ENCODE measurements at regions not wholly inside any gene's neighbourhood (a gene's known extent, or its start where the extent isn't known, plus 50 kb on each side); places are given as distances from the start of the nearest gene placed in this dataset.
"Not testable (repeated sequence)": the region's sequence is repeated elsewhere in the genome, so short reads cannot be mapped to it uniquely, and the experiment has no call there.

DNA sequence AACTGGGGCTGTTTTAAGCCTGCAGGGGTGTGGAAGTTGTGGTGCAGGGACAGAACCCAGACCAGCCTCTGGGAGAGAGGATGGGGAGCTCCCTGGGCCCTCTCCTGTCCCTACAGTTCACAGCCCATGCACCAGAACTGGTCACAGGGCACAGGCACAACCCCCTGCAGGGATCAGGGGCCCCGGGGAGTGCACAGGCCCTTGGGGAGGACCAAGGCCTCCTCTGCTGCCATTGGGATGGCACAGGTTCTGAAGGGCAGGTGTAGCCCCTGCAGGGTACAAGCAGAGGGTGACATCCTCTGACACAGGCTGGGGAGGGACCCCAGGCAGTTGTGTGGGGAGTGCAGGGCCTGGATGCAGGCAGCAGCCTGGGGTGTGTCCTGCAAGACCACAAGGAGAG is 66.4 kb upstream of the SFSWAP start:
- ChIA-PET POLR2A (no interaction called here), CTCF (no interaction called here)
- Mint-ChIP-seq H3K27me3 (ENCODE audit: insufficient read depth, unreplicated experiment) (peaks cover 28% of the 10 kb centered on the region), H3K36me3 (ENCODE audit: insufficient read depth, unreplicated experiment) (peaks cover 2% of the 10 kb centered on the region), H3K27ac (ENCODE audit: low read depth, unreplicated experiment) (no peak overlapping the region), H3K4me3 (ENCODE audit: unreplicated experiment) (no peak overlapping the region), H3K9me3 (ENCODE audit: unreplicated experiment) (peaks cover 7% of the 10 kb centered on the region), H3K4me1 (ENCODE audit: insufficient read depth, unreplicated experiment) (no peaks in the 10 kb centered on the region)
- intact Hi-C loops (cut with micrococcal nuclease): no loop called here
- BruUV-seq (replicated peaks): no TSS peak
- TF ChIP-seq, protein P1, sequence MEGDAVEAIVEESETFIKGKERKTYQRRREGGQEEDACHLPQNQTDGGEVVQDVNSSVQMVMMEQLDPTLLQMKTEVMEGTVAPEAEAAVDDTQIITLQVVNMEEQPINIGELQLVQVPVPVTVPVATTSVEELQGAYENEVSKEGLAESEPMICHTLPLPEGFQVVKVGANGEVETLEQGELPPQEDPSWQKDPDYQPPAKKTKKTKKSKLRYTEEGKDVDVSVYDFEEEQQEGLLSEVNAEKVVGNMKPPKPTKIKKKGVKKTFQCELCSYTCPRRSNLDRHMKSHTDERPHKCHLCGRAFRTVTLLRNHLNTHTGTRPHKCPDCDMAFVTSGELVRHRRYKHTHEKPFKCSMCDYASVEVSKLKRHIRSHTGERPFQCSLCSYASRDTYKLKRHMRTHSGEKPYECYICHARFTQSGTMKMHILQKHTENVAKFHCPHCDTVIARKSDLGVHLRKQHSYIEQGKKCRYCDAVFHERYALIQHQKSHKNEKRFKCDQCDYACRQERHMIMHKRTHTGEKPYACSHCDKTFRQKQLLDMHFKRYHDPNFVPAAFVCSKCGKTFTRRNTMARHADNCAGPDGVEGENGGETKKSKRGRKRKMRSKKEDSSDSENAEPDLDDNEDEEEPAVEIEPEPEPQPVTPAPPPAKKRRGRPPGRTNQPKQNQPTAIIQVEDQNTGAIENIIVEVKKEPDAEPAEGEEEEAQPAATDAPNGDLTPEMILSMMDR (IDR thresholded peaks at IDR 0.05; ENCODE audit: unreplicated experiment): no peak
- DNase-seq (ENCODE audit: unreplicated experiment): no peak

- intact Hi-C loops (cut with micrococcal nuclease); DNase-seq (ENCODE audit: unreplicated experiment); H3K4me3 Mint-ChIP-seq (ENCODE audit: unreplicated experiment); H3K36me3 Mint-ChIP-seq (ENCODE audit: insufficient read depth, unreplicated experiment); POLR2A ChIA-PET; BruUV-seq (replicated peaks); H3K4me1 Mint-ChIP-seq (ENCODE audit: insufficient read depth, unreplicated experiment); CTCF ChIA-PET; H3K27ac Mint-ChIP-seq (ENCODE audit: low read depth, unreplicated experiment); H3K9me3 Mint-ChIP-seq (ENCODE audit: unreplicated experiment): not testable (repeated sequence)
- H3K27me3 Mint-ChIP-seq (ENCODE audit: insufficient read depth, unreplicated experiment): peaks cover 33% of the 10 kb centered on the region
Observed at GRCh38 chr12:131644917-131645316, 66.0 kb upstream of the SFSWAP start.

- CTCF ChIA-PET: not testable (repeated sequence)
Observed at GRCh38 chr12:131645557-131645956, 65.3 kb upstream of the SFSWAP start.

DNA sequence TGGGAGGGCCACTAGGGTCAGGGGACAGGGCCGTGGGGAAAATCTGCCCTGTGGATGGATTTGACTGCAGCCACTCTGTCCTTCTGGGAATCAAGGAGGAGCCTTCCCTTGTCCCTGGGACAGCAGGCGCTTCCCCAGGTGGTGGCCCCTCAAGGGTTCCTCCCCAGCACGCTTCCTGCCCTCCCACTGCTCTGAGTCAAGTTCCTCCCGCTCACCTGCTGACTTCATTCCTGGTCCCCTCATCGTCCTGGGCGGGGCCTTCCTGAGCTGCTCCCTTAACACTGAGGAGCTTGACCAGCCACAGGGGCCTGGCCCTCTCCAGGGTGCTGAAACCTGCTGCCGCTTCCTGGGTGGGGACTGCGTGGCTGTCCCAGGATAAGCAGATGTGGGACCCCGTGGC is 64.4 kb upstream of the SFSWAP start:
- H3K9me3 Mint-ChIP-seq (ENCODE audit: unreplicated experiment); intact Hi-C loops (cut with micrococcal nuclease); BruUV-seq (replicated peaks); H3K36me3 Mint-ChIP-seq (ENCODE audit: insufficient read depth, unreplicated experiment); H3K27ac Mint-ChIP-seq (ENCODE audit: low read depth, unreplicated experiment); POLR2A ChIA-PET; H3K4me3 Mint-ChIP-seq (ENCODE audit: unreplicated experiment); CTCF ChIA-PET; H3K4me1 Mint-ChIP-seq (ENCODE audit: insufficient read depth, unreplicated experiment): not testable (repeated sequence)
- peak; percentile 21 for DNase-seq (ENCODE audit: unreplicated experiment)
- H3K27me3 Mint-ChIP-seq (ENCODE audit: insufficient read depth, unreplicated experiment): peaks cover 48% of the 10 kb centered on the region

More at GRCh38 chr12:131645557-131645956, 65.3 kb upstream of the SFSWAP start:
- H3K9me3 Mint-ChIP-seq (ENCODE audit: unreplicated experiment); H3K4me3 Mint-ChIP-seq (ENCODE audit: unreplicated experiment); BruUV-seq (replicated peaks); POLR2A ChIA-PET; H3K36me3 Mint-ChIP-seq (ENCODE audit: insufficient read depth, unreplicated experiment); H3K27ac Mint-ChIP-seq (ENCODE audit: low read depth, unreplicated experiment); H3K4me1 Mint-ChIP-seq (ENCODE audit: insufficient read depth, unreplicated experiment); DNase-seq (ENCODE audit: unreplicated experiment); intact Hi-C loops (cut with micrococcal nuclease): not testable (repeated sequence)
- peaks cover 39% of the 10 kb centered on the region for H3K27me3 Mint-ChIP-seq (ENCODE audit: insufficient read depth, unreplicated experiment)

DNA sequence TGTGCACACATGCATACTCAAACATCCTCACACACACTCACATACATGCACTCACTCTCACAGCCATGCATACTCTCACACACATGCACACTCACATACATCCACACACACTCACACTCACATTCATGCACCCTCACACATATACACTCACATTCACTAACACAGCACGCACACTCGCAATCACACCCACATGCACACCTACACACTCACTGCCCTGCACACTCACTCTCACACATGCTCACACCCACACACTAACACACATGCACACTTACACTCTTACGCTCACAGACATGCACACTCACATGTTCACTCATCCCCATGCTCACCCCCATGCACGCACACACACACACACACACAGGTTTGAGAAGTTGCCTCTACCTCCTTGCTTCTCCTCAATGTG is 63.2 kb upstream of the SFSWAP start:
- BruUV-seq (replicated peaks): no TSS peak
- CTCF ChIA-PET: no interaction called here

DNA sequence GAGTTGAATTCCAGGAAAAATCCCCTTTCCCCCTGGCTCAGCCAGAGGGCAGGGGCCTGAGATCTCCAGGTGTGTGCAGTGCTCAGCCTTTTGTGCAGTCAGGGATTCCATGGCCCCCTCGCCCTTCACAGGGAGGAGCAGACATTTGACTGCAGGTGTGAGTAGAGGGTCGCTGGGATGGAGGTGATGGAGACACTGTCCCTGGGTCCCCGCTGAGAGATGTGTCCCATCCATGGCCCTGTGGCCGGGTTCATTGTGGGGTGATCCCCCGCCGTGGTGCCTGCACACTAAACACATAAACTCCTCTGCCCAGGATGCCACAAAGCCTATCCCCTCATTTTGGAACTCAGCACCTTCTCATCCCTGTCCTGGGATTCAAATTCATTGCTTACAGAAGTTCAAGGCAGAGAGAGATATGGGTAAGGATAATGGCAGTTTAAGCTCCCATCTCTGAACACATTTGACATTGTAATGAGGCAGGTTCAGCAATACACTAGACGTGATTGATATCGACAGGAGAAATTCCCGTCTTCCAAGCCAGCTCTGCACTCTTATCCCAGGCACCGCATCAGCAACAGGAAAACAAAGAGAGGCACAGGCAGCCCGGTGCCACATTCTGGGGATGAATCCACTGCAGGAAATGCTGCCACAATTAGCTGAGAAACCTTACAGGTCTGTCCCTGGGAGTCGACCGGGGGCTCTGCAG is 55.3 kb upstream of the SFSWAP start:
- intact Hi-C loops (cut with micrococcal nuclease); DNase-seq (ENCODE audit: unreplicated experiment); H3K27ac Mint-ChIP-seq (ENCODE audit: low read depth, unreplicated experiment); H3K36me3 Mint-ChIP-seq (ENCODE audit: insufficient read depth, unreplicated experiment); CTCF ChIA-PET; POLR2A ChIA-PET; H3K4me1 Mint-ChIP-seq (ENCODE audit: insufficient read depth, unreplicated experiment); H3K9me3 Mint-ChIP-seq (ENCODE audit: unreplicated experiment); BruUV-seq (replicated peaks); H3K4me3 Mint-ChIP-seq (ENCODE audit: unreplicated experiment): not testable (repeated sequence)
- H3K27me3 Mint-ChIP-seq (ENCODE audit: insufficient read depth, unreplicated experiment): peaks cover 34% of the 10 kb centered on the region

More for the DNA sequence above, 63.2 kb upstream of the SFSWAP start:
- Mint-ChIP-seq H3K4me1 (ENCODE audit: insufficient read depth, unreplicated experiment) (no peaks in the 10 kb centered on the region), H3K4me3 (ENCODE audit: unreplicated experiment) (no peak overlapping the region), H3K27ac (ENCODE audit: low read depth, unreplicated experiment) (no peak overlapping the region), H3K9me3 (ENCODE audit: unreplicated experiment) (peaks cover 7% of the 10 kb centered on the region), H3K36me3 (ENCODE audit: insufficient read depth, unreplicated experiment) (peaks cover 7% of the 10 kb centered on the region), H3K27me3 (ENCODE audit: insufficient read depth, unreplicated experiment) (peaks cover 59% of the 10 kb centered on the region)
- intact Hi-C loops (cut with micrococcal nuclease): no loop called here
- TF ChIP-seq, protein P1 (IDR thresholded peaks at IDR 0.05; ENCODE audit: unreplicated experiment): no peak
- POLR2A ChIA-PET: no interaction called here
- DNase-seq (ENCODE audit: unreplicated experiment): no peak

GRCh38 chr12:131656796-131657195 is 54.1 kb upstream of the SFSWAP start:
- DNase-seq (ENCODE audit: unreplicated experiment); CTCF ChIA-PET; BruUV-seq (replicated peaks); intact Hi-C loops (cut with micrococcal nuclease); H3K4me3 Mint-ChIP-seq (ENCODE audit: unreplicated experiment); H3K27ac Mint-ChIP-seq (ENCODE audit: low read depth, unreplicated experiment); H3K36me3 Mint-ChIP-seq (ENCODE audit: insufficient read depth, unreplicated experiment); H3K4me1 Mint-ChIP-seq (ENCODE audit: insufficient read depth, unreplicated experiment); POLR2A ChIA-PET; H3K9me3 Mint-ChIP-seq (ENCODE audit: unreplicated experiment): not testable (repeated sequence)
- H3K27me3 Mint-ChIP-seq (ENCODE audit: insufficient read depth, unreplicated experiment): peaks cover 22% of the 10 kb centered on the region

DNA sequence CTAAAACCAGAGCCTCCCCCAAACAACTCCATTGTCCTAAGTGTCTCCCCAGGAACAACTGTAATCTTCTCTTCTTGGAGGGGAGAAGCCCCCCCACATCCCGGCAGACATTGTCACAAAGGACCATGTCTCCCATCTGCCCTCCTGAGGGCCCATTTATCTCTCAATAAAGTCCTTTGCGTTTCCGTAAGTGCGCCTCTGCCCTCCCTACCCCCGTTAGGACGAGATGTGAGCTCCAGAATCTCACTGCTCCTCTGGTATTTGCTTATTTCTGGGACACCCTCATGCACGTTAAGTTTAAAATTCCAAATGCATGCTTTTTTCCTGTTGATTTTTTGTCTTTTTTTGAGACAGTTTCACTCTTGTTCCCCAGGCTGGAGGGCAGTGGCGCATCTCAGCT is 52.3 kb upstream of the SFSWAP start:
- H3K36me3 Mint-ChIP-seq (ENCODE audit: insufficient read depth, unreplicated experiment); BruUV-seq (replicated peaks); H3K4me1 Mint-ChIP-seq (ENCODE audit: insufficient read depth, unreplicated experiment); CTCF ChIA-PET; POLR2A ChIA-PET; H3K4me3 Mint-ChIP-seq (ENCODE audit: unreplicated experiment); DNase-seq (ENCODE audit: unreplicated experiment); intact Hi-C loops (cut with micrococcal nuclease); H3K27ac Mint-ChIP-seq (ENCODE audit: low read depth, unreplicated experiment); H3K9me3 Mint-ChIP-seq (ENCODE audit: unreplicated experiment): not testable (repeated sequence)
- H3K27me3 Mint-ChIP-seq (ENCODE audit: insufficient read depth, unreplicated experiment): peaks cover 13% of the 10 kb centered on the region

All from MCF 10A (cell line).